SK-MEL-5 (cell line): ENCODE measurements at regions not wholly inside any gene's neighbourhood (a gene's known extent, or its start where the extent isn't known, plus 50 kb on each side); places are given as distances from the start of the nearest gene placed in this dataset.

Source experiments
- DNase-seq: peaks from one replicate; pipeline ENCODE4 v3.0.0-alpha.2; 2016; ENCODE audit warnings: low read depth, low spot score
- in situ Hi-C: cut with HindIII; loops from 2 replicates; pipeline ENCODE4 v1.10.0; 2016; ENCODE audit warnings: low sequenced_read_pairs, high pct_unique_total_duplicates, low pct_unique_long_range_greater_than_20kb

GRCh38 chr9:81193362-81194339 lies 495.7 kb downstream of the TLE1 start:
- DNase-seq: no peak
- in situ Hi-C loops: no loop called here

GRCh38 chr9:81191222-81191621 lies 498.1 kb downstream of the TLE1 start:
- no peak for DNase-seq
- in situ Hi-C loops: no loop called here

GRCh38 chr9:81190659-81191058 lies 498.7 kb downstream of the TLE1 start:
- DNase-seq: no peak
- in situ Hi-C loops: no loop called here

DNA sequence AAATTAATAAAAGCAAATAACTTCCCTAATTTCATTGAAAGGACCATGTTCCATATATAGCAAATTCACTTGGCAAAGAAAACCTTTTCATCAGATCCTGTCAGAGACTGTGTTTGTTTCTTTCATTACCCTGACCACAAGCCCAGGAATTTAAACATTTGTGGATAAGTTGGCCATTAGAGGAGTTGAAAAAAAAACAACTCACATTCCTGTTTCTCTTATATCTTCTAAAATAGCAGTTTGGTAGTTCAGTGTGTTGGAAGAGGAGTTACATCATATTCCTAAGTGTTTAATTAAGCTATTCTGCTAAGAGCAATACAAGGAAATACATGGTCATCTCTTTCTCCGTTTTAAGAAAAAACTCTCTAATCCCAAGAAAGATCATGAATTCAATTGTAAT lies 505.6 kb downstream of the TLE1 start:
- in situ Hi-C loops: no loop called here
- peak; percentile 3 for DNase-seq

GRCh38 chr9:81182431-81182830 lies 506.9 kb downstream of the TLE1 start:
- no peak for DNase-seq
- in situ Hi-C loops: no loop called here

GRCh38 chr9:81174023-81174422 lies 515.3 kb downstream of the TLE1 start:
- DNase-seq: peak; percentile 35
- in situ Hi-C loops: no loop called here

DNA sequence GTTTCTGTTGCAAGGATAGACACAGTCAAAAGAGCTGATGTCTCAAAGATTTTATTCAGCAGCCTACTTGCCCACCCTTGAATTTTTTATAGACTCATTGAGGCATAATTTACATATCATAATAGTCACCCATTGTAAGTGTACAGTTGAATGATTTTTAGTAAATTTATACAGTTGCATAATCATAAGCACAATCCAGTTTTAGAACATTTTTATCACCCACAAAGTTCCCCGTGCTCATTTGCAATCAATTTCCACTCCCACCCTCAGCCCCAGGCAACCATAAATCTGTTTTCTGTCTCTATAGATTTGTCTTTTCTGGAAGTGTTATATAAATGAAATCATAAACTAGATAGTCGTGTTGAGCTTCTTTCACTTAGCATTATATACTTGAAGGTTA lies 517.7 kb downstream of the TLE1 start:
- in situ Hi-C loops: no loop called here
- no peak for DNase-seq

DNA sequence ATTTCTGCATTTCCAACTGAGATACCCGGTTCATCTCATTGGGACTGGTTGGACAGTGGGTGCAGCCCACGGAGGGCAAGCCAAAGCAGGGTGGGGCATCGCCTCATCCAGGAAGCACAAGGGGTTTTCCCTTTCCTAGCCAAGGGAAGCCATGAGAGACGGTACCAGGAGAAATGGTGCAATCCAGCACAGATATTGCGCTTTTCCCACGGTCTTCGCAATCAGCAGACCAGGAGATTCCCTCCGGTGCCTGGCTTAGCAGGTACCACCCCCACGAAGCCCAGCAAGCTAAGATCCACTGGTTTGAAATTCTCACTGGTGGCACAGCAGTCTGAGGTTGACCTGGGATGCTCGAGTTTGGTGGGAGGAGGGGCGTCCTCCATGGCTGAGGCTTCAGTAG lies 527.0 kb downstream of the TLE1 start:
- in situ Hi-C loops: no loop called here
- no peak for DNase-seq

GRCh38 chr9:81156381-81156780 lies 533.0 kb downstream of the TLE1 start:
- DNase-seq: no peak
- in situ Hi-C loops: no loop called here

- in situ Hi-C loops: no loop called here
- no peak for DNase-seq
Measured at GRCh38 chr9:81150016-81150625, 539.2 kb downstream of the TLE1 start.

DNA sequence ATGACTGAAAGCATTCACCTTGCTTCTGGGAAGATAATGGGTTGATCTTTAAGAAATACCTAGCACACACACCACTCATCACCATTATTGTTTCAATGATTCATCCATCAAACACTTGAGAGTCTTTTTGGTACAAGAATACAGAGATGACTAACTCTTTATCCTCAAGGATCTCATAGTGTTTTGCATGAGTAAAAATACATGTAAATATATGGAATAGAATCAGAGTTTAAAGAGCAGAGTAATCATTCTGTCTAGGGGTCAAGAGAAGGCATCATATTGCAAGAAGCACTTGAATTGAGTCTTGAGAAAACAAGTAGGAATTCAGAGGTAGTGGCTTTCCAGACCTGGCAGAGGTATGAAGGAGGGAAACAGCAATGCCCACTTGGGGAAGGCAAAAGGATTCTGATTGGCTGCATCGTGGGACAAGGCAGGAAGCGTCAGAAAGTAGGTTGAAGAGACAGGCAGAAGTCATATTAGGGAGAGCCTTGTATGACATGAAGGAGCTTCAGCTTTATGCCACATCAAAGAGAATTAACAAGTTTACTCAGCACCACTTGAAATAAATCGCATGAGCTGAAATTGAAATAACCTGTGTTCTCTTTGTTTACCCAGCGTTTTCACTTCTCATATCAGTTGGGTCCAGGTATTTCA lies 542.5 kb downstream of the TLE1 start:
- DNase-seq: no peak

GRCh38 chr9:81146241-81146640 lies 543.1 kb downstream of the TLE1 start:
- DNase-seq: no peak
- in situ Hi-C loops: no loop called here

More for the DNA sequence above, 542.5 kb downstream of the TLE1 start:
- in situ Hi-C loops: no loop called here

- DNase-seq: no peak
- in situ Hi-C loops: no loop called here
Measured at GRCh38 chr9:81145331-81145963, 543.9 kb downstream of the TLE1 start.

DNA sequence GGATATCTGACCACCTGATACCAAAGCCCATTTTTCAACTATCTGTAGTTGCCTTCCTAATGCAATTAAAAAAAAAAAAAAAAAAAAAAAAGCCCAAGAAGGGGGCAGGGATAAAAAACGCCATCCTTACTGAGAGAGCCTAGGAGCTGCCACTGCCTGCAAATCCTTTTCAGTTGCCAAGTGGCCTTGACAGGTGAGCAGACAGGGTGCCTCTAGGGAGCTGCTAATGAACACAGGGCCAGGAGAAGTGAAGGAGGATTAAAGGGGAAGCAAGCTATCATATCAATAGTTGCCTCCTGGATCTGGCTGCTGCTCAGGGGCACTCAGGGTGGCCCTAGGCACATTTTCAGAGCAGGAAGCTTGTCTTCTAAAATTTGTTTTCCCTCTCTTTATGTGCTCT lies 547.4 kb downstream of the TLE1 start:
- in situ Hi-C loops: no loop called here

DNA sequence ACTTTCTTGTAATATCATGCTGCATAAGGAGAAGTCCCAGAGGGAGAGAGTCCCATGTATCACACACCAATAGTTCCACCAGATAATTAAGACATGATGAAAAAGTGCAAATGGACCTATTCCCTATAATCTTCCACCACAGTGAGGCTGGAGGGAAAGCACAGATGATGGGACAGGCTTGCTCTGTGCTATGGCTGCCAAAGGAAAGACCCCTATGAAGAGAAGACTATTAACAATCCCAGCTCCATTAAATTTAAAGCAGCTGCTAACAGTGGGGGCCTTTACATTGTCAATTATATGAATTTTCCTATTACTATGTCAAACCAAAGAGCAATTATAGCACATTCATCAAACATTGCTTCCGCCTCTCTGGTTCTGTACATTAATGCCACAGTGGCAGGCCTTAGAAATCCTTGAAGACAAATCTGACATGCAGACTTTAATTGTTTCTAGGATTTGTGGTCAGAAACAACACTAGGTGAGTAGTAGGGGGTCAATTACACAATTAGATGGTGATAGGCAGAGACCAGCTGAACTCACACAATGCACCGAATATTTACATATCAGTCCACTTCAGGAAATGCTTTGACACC lies 551.3 kb downstream of the TLE1 start:
- in situ Hi-C loops: no loop called here
- no peak for DNase-seq

More for the DNA sequence above, 547.4 kb downstream of the TLE1 start:
- no peak for DNase-seq

DNA sequence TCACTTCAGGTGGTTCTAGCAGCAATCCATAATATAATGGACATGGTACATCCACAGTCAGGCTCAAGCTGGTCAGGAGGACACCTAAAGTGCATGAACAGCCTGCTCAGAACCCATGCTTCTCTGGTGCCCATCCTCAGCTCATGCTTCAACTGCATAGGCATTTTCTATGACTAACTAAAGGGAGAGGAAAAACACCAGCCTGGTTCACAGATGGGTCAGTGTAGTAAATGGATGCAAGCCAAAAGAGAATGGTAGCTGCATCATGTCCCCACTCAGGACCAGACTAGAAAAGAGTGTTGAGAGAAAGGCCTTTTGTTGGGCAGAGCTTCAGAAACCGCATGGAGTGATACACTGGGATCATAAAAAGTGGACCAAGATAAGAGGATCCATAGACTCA lies 556.6 kb downstream of the TLE1 start:
- in situ Hi-C loops: no loop called here
- DNase-seq: no peak

GRCh38 chr9:81132318-81132717 lies 557.0 kb downstream of the TLE1 start:
- DNase-seq: no peak
- in situ Hi-C loops: no loop called here

DNA sequence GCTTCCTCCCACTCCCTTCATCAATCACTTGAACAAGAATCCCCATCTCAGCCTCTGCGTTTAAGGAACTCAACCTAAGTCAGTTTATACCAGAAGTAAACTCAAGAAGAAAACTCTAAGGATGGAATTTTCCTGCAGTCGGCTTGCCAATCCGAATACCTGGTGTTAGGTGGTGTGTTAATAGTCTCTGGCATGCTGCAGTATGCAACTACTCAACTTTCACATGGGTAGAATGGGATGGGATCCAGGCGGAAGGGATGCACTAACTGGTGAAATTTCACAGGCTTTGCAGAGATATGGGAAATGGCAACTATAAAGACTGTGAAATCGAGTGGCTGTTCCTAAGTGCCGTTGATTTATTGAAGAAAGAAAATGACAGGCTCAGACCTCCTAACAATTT lies 560.6 kb downstream of the TLE1 start:
- no peak for DNase-seq
- in situ Hi-C loops: no loop called here
